Activated CD8-positive, alpha-beta T cell treated with anti-CD3 and anti-CD28 coated beads, Interleukin-2, amount 10 ng/mL, durations not matched to agents 7 days and 5 days (primary cell): ENCODE measurements at regions not wholly inside any gene's neighbourhood (a gene's known extent, or its start where the extent isn't known, plus 50 kb on each side); places are given as distances from the start of the nearest gene placed in this dataset.
"Not testable (repeated sequence)": the region's sequence is repeated elsewhere in the genome, so short reads cannot be mapped to it uniquely, and the experiment has no call there.

Experiments
- ATAC-seq: fragments of 150-1000 bp; cut with Tn5 transposase; one replicate; pipeline ENCODE4 v1.10.0; 2021; ENCODE audit warnings: moderate library complexity
- CTCF ChIA-PET: fragments of 350-600 bp; sonication (Branson Sonifier 250); formaldehyde crosslinking; loops from one replicate; lab custom pipeline; 2021; ENCODE audit warnings: antibody characterized with exemption; lab: Charles Lee
- POLR2A ChIA-PET: fragments of 350-600 bp; sonication (Branson Sonifier 250); formaldehyde crosslinking; loops from one replicate; lab custom pipeline; 2021; ENCODE audit warnings: antibody characterized with exemption; lab: Charles Lee
- DNase-seq: peaks from one replicate; pipeline ENCODE4 v3.0.0-alpha.2; 2020
- H3K27ac Mint-ChIP-seq: one replicate; pipeline ENCODE4 v1.8.0; 2021; ENCODE audit warnings: mild to moderate bottlenecking, mixed read lengths
- H3K27me3 Mint-ChIP-seq: one replicate; pipeline ENCODE4 v1.8.0; 2021; ENCODE audit warnings: low read depth, mixed read lengths
- H3K36me3 Mint-ChIP-seq: one replicate; pipeline ENCODE4 v1.8.0; 2021; ENCODE audit warnings: low read depth, mixed read lengths
- H3K4me1 Mint-ChIP-seq: one replicate; pipeline ENCODE4 v1.8.0; 2021; ENCODE audit warnings: low read depth, mixed read lengths
- H3K4me3 Mint-ChIP-seq: one replicate; pipeline ENCODE4 v1.8.0; 2021; ENCODE audit warnings: mild to moderate bottlenecking, mixed read lengths
- H3K9me3 Mint-ChIP-seq: one replicate; pipeline ENCODE4 v1.8.0; 2022; ENCODE audit warnings: mixed read lengths; ENCODE audit not compliant: insufficient read depth

GRCh38 chr3:166446986-166447385, 609.8 kb upstream of the BCHE start:
- DNase-seq (no peak), ATAC-seq (no peak)
- no peak overlapping the region for H3K27ac Mint-ChIP-seq
- peaks cover 3% of the 10 kb centered on the region for H3K9me3 Mint-ChIP-seq
- POLR2A ChIA-PET: no interaction called here
- H3K4me3 Mint-ChIP-seq: no peak overlapping the region
- H3K36me3 Mint-ChIP-seq: no peaks in the 10 kb centered on the region
- no peaks in the 10 kb centered on the region for H3K27me3 Mint-ChIP-seq
- no peaks in the 10 kb centered on the region for H3K4me1 Mint-ChIP-seq
- CTCF ChIA-PET: no interaction called here

GRCh38 chr3:166446291-166446690, 609.1 kb upstream of the BCHE start:
- no peaks in the 10 kb centered on the region for H3K4me1 Mint-ChIP-seq
- CTCF ChIA-PET: no interaction called here
- ATAC-seq: no peak
- H3K36me3 Mint-ChIP-seq: no peaks in the 10 kb centered on the region
- POLR2A ChIA-PET: no interaction called here
- no peak for DNase-seq
- H3K4me3 Mint-ChIP-seq: no peak overlapping the region
- no peak overlapping the region for H3K27ac Mint-ChIP-seq
- peaks cover 8% of the 10 kb centered on the region for H3K9me3 Mint-ChIP-seq
- H3K27me3 Mint-ChIP-seq: no peaks in the 10 kb centered on the region

GRCh38 chr3:166445865-166446264, 608.6 kb upstream of the BCHE start:
- peaks cover 8% of the 10 kb centered on the region for H3K9me3 Mint-ChIP-seq
- POLR2A ChIA-PET: no interaction called here
- DNase-seq: no peak

GRCh38 chr3:166444756-166445155, 607.5 kb upstream of the BCHE start:
- CTCF ChIA-PET: no interaction called here
- POLR2A ChIA-PET: interaction anchor here (0.5 kb wide), 1 partner anchor 890 kb away, joined by 3 read pairs; no protein-coding TSS in a partner anchor
- Mint-ChIP-seq H3K4me1 (no peaks in the 10 kb centered on the region), H3K36me3 (no peaks in the 10 kb centered on the region), H3K9me3 (peaks cover 8% of the 10 kb centered on the region), H3K27me3 (no peaks in the 10 kb centered on the region), H3K27ac (no peak overlapping the region), H3K4me3 (no peak overlapping the region)
- DNase-seq (no peak), ATAC-seq (no peak)

More at GRCh38 chr3:166445865-166446264, 608.6 kb upstream of the BCHE start:
- no peaks in the 10 kb centered on the region for H3K27me3 Mint-ChIP-seq
- H3K4me1 Mint-ChIP-seq: no peaks in the 10 kb centered on the region
- H3K4me3 Mint-ChIP-seq: no peak overlapping the region
- no peak overlapping the region for H3K27ac Mint-ChIP-seq
- no peak for ATAC-seq
- CTCF ChIA-PET: no interaction called here
- H3K36me3 Mint-ChIP-seq: no peaks in the 10 kb centered on the region

- no peak for ATAC-seq
- no peaks in the 10 kb centered on the region for H3K4me1 Mint-ChIP-seq
- H3K9me3 Mint-ChIP-seq: peaks cover 8% of the 10 kb centered on the region
- no peak overlapping the region for H3K27ac Mint-ChIP-seq
- DNase-seq: no peak
- ChIA-PET POLR2A (interaction anchor here (0.5 kb wide), 1 partner anchor 889 kb away, joined by 3 read pairs; no protein-coding TSS in a partner anchor), CTCF (no interaction called here)
- no peaks in the 10 kb centered on the region for H3K27me3 Mint-ChIP-seq
- H3K36me3 Mint-ChIP-seq: no peaks in the 10 kb centered on the region
- H3K4me3 Mint-ChIP-seq: no peak overlapping the region
Measured at GRCh38 chr3:166444336-166444735, 607.1 kb upstream of the BCHE start.

- H3K27ac Mint-ChIP-seq: no peak overlapping the region
- POLR2A ChIA-PET: no interaction called here
Measured at GRCh38 chr3:166435469-166436057, 598.3 kb upstream of the BCHE start.

GRCh38 chr3:166433060-166433459, 595.8 kb upstream of the BCHE start:
- no peak for ATAC-seq
- peaks cover 7% of the 10 kb centered on the region for H3K9me3 Mint-ChIP-seq
- POLR2A ChIA-PET: no interaction called here
- no peaks in the 10 kb centered on the region for H3K27me3 Mint-ChIP-seq
- H3K4me1 Mint-ChIP-seq: no peaks in the 10 kb centered on the region
- H3K27ac Mint-ChIP-seq: no peak overlapping the region
- no peak for DNase-seq
- H3K36me3 Mint-ChIP-seq: no peaks in the 10 kb centered on the region
- CTCF ChIA-PET: no interaction called here
- no peak overlapping the region for H3K4me3 Mint-ChIP-seq

More at GRCh38 chr3:166435469-166436057, 598.3 kb upstream of the BCHE start:
- Mint-ChIP-seq H3K27me3 (no peaks in the 10 kb centered on the region), H3K36me3 (no peaks in the 10 kb centered on the region), H3K4me1 (no peaks in the 10 kb centered on the region), H3K9me3 (peaks cover 3% of the 10 kb centered on the region), H3K4me3 (no peak overlapping the region)
- CTCF ChIA-PET: no interaction called here
- DNase-seq (no peak), ATAC-seq (no peak)

- Mint-ChIP-seq H3K9me3 (peaks cover 21% of the 10 kb centered on the region), H3K4me1 (no peaks in the 10 kb centered on the region), H3K4me3 (no peak overlapping the region), H3K27me3 (no peaks in the 10 kb centered on the region), H3K36me3 (no peaks in the 10 kb centered on the region), H3K27ac (no peak overlapping the region)
- POLR2A ChIA-PET: no interaction called here
- CTCF ChIA-PET: no interaction called here
- no peak for DNase-seq
- ATAC-seq: no peak
Measured at GRCh38 chr3:166425900-166426611, 588.8 kb upstream of the BCHE start.

- no peak overlapping the region for H3K4me3 Mint-ChIP-seq
- ChIA-PET POLR2A (no interaction called here), CTCF (no interaction called here)
- H3K4me1 Mint-ChIP-seq: no peaks in the 10 kb centered on the region
- DNase-seq (no peak), ATAC-seq (no peak)
- no peak overlapping the region for H3K27ac Mint-ChIP-seq
- peaks cover 14% of the 10 kb centered on the region for H3K9me3 Mint-ChIP-seq
- H3K36me3 Mint-ChIP-seq: no peaks in the 10 kb centered on the region
- H3K27me3 Mint-ChIP-seq: no peaks in the 10 kb centered on the region
Measured at GRCh38 chr3:166425021-166425420, 587.8 kb upstream of the BCHE start.

- CTCF ChIA-PET, H3K4me3 Mint-ChIP-seq, H3K36me3 Mint-ChIP-seq, H3K27ac Mint-ChIP-seq, H3K27me3 Mint-ChIP-seq, H3K4me1 Mint-ChIP-seq, POLR2A ChIA-PET, ATAC-seq, DNase-seq: not testable (repeated sequence)
- peaks cover 14% of the 10 kb centered on the region for H3K9me3 Mint-ChIP-seq
Measured at GRCh38 chr3:166423824-166424513, 586.7 kb upstream of the BCHE start.

GRCh38 chr3:166422556-166422955, 585.3 kb upstream of the BCHE start:
- no peaks in the 10 kb centered on the region for H3K27me3 Mint-ChIP-seq
- H3K4me1 Mint-ChIP-seq: no peaks in the 10 kb centered on the region
- H3K36me3 Mint-ChIP-seq: no peaks in the 10 kb centered on the region
- H3K9me3 Mint-ChIP-seq: peaks cover 14% of the 10 kb centered on the region
- ChIA-PET POLR2A (no interaction called here), CTCF (no interaction called here)
- DNase-seq (no peak), ATAC-seq (no peak)
- H3K4me3 Mint-ChIP-seq: no peak overlapping the region
- H3K27ac Mint-ChIP-seq: no peak overlapping the region

GRCh38 chr3:166420071-166420470, 582.8 kb upstream of the BCHE start:
- no peak overlapping the region for H3K4me3 Mint-ChIP-seq
- ATAC-seq (no peak), DNase-seq (no peak)
- H3K36me3 Mint-ChIP-seq: no peaks in the 10 kb centered on the region
- H3K27ac Mint-ChIP-seq: no peak overlapping the region
- ChIA-PET CTCF (no interaction called here), POLR2A (no interaction called here)
- no peaks in the 10 kb centered on the region for H3K4me1 Mint-ChIP-seq
- H3K9me3 Mint-ChIP-seq: peaks cover 13% of the 10 kb centered on the region
- no peaks in the 10 kb centered on the region for H3K27me3 Mint-ChIP-seq
